AG04450 (cell line): ENCODE measurements at regions not wholly inside any gene's neighbourhood (a gene's known extent, or its start where the extent isn't known, plus 50 kb on each side); places are given as distances from the start of the nearest gene placed in this dataset.

Source experiments
- CTCF ChIA-PET: fragments of 300-600, 350-600 bp; formaldehyde crosslinking; extraction: SDS; loops from one replicate; lab custom pipeline; 2022; ENCODE audit warnings: antibody characterized with exemption, inconsistent platforms; lab: Charles Lee
- POLR2A ChIA-PET: fragments of 350-600 bp; formaldehyde crosslinking; extraction: SDS; loops from one replicate; lab custom pipeline; 2021; ENCODE audit warnings: antibody characterized with exemption, inconsistent platforms; lab: Yijun Ruan, JAX
- DNase-seq: peaks from one replicate; pipeline ENCODE4 v3.0.0-alpha.2; 2011; ENCODE audit warnings: low read depth, low spot score
- H3K27ac ChIP-seq: one replicate; pipeline ENCODE4 v1.5.1; 2012; ENCODE audit warnings: low read depth, low read length, control low read depth
- H3K27me3 ChIP-seq: one replicate; pipeline ENCODE4 v1.6.0; 2012; ENCODE audit warnings: low read length; ENCODE audit not compliant: control insufficient read depth, insufficient read depth
- H3K4me3 ChIP-seq: 2 replicates; pipeline ENCODE4 v1.5.1; 2011; ENCODE audit warnings: mild to moderate bottlenecking, low read depth, low read length, control low read depth
- H3K9me3 ChIP-seq: 2 replicates; pipeline ENCODE4 v1.5.1; 2012; ENCODE audit warnings: low read length; ENCODE audit not compliant: control insufficient read depth, insufficient read depth
- TF ChIP-seq, protein P1 (sequence below): IDR thresholded peaks from 2 replicates; pipeline ENCODE4 v1.5.1; 2011; ENCODE audit warnings: low read depth, low read length, control low read depth, inconsistent platforms

DNA sequence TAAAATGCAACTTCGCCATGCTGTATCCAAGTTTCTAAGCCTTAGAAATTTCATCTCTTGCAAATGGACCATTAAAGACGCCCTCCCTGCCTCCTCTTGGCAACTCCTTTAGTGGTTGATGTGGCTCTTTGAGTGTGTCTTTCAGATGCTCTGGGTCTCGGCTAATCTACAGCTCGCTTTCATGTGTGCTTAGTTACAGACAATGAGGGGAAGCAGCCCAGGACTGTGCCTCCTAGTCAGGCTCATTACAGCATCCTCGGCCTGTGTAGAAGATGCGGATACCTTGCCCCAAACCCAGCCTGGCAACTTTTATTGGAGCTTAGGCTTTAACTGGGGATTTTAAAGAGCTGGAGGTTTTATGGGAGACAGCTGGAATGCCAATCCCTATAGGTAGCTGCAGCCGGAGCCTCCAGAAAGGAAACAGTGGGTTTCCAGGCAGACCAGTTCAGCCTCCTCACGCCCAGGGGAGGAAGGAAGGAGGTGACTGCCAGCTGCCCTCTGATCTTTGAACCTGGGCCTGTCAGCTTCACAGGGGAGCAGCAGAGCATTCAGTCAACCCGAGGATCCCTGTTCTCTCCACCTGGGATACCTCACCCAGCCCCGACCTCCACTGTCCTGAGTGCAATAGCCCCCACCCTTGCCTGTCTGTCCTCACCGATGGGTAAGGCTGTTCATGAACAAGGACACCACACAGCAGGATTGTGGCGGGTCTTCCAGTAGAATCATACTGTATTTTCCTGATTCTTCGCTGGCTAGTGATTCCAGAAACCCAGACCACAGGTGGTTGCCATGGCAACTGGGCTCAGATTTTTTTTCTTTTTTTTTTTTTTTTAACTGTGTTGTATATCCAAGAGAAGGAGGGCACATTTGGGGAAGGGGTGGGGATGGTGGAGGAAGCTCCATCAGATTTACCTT, 638.5 kb downstream of the MED13L start:
- CTCF ChIA-PET, result interaction anchor here (1.1 kb wide), 1 partner anchor 114 kb away, joined by 3 read pairs; no protein-coding TSS in a partner anchor
- no peak overlapping the region for H3K4me3 ChIP-seq
- no peak for DNase-seq
- no peak overlapping the region for H3K27ac ChIP-seq
- POLR2A ChIA-PET, result no interaction called here
- no peaks in the 10 kb centered on the region for H3K9me3 ChIP-seq
- TF ChIP-seq, protein P1, sequence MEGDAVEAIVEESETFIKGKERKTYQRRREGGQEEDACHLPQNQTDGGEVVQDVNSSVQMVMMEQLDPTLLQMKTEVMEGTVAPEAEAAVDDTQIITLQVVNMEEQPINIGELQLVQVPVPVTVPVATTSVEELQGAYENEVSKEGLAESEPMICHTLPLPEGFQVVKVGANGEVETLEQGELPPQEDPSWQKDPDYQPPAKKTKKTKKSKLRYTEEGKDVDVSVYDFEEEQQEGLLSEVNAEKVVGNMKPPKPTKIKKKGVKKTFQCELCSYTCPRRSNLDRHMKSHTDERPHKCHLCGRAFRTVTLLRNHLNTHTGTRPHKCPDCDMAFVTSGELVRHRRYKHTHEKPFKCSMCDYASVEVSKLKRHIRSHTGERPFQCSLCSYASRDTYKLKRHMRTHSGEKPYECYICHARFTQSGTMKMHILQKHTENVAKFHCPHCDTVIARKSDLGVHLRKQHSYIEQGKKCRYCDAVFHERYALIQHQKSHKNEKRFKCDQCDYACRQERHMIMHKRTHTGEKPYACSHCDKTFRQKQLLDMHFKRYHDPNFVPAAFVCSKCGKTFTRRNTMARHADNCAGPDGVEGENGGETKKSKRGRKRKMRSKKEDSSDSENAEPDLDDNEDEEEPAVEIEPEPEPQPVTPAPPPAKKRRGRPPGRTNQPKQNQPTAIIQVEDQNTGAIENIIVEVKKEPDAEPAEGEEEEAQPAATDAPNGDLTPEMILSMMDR, result no peak
- peaks cover 2% of the 10 kb centered on the region for H3K27me3 ChIP-seq

DNA sequence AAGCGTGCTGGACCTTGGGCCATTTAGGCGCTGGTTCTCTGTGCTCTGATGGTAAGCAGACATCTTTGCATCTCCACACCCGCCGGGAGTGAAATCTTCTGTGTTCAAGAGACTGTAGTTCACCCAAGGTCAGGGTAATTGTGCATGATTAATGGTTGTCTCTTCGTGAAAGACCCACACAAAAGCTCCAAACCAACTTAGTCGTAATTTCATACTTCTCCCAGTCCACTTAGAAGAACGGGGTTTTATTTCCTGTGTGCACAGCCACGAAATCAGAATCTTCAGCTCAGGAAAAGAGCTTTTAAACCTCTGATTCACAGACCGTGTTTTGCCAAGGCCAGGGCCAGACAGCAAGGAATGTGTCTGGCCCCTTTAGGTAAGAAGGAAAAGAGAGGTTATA, 640.9 kb downstream of the MED13L start:
- Histone ChIP-seq H3K27ac (no peak overlapping the region), H3K9me3 (no peaks in the 10 kb centered on the region), H3K4me3 (no peak overlapping the region), H3K27me3 (peaks cover 2% of the 10 kb centered on the region)
- POLR2A ChIA-PET, result no interaction called here
- DNase-seq, result no peak
- TF ChIP-seq, protein P1, result no peak
- CTCF ChIA-PET, result no interaction called here

DNA sequence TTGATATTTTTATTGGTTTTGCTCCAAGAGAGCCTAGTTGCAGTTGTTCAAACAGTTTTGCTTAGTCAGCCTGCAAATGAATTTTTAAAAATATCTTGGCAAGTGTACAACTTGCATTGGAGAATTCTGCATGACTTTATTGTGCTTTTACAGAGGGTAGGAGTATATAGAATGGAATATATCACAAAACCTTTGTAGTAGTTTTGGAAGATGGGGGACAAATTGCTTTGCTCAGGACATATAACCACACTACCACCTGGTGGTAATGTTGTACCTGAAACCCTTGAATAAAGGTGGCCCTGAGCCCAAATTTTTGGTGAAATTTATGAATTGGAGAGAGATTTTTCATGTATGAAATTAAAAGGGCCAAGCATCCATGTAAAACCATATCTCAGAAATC, 645.2 kb downstream of the MED13L start:
- Histone ChIP-seq H3K27me3 (no peaks in the 10 kb centered on the region), H3K27ac (no peak overlapping the region), H3K4me3 (no peak overlapping the region), H3K9me3 (no peaks in the 10 kb centered on the region)
- POLR2A ChIA-PET, result no interaction called here
- TF ChIP-seq, protein P1, result peak; percentile 34
- DNase-seq, result no peak
- CTCF ChIA-PET, result no interaction called here

DNA sequence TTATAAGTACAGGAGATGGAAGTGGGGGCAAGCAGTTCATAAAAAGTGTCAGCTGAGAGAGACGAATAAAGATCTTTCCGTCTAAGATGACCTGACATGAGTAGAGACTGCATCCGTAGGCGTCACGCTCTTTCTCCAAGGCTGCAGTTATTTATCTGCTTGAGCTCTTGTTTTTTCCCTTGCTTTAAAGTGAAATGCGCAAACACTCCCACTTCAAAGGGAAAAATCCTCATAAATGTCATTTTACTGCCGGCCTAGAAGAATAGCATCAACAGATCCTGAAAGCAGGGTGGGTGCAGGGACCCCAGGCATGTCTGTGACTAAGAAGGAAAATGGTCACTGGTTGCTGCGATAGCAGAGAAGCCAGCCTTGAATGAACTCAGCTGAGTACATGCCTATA, 647.4 kb downstream of the MED13L start:
- Histone ChIP-seq H3K27ac (no peak overlapping the region), H3K27me3 (no peaks in the 10 kb centered on the region), H3K4me3 (no peak overlapping the region), H3K9me3 (peaks cover 1% of the 10 kb centered on the region; the same call in 1 of the 2 replicates)
- DNase-seq, result no peak
- CTCF ChIA-PET, result no interaction called here
- POLR2A ChIA-PET, result no interaction called here
- TF ChIP-seq, protein P1, result no peak

DNA sequence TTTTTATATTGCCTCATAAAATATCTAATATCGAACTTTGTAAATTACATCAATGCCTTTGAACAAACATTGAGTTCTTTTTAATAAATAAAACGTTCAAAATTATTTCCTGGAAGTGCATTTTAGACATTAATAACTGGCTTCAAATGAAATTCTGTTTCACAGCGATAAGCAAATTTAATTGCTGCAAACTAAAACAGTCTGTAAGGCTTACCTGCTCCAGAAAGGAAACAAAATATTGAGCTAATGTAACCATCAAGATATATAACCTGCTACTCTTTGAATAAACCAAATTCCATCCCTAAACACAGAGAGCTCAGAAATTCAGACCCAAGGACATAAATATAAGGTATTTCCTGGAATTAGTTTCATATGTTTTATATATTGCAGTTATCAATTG, 651.3 kb downstream of the MED13L start:
- TF ChIP-seq, protein P1, result no peak
- ChIA-PET CTCF (no interaction called here), POLR2A (no interaction called here)
- DNase-seq, result no peak
- Histone ChIP-seq H3K27ac (no peak overlapping the region), H3K27me3 (no peaks in the 10 kb centered on the region), H3K4me3 (no peak overlapping the region), H3K9me3 (peaks cover 3% of the 10 kb centered on the region)
